ENCODE measurements at regions not wholly inside any gene's neighbourhood (a gene's known extent, or its start where the extent isn't known, plus 50 kb on each side); places are given as distances from the start of the nearest gene placed in this dataset.
"Not testable (repeated sequence)": the region's sequence is repeated elsewhere in the genome, so short reads cannot be mapped to it uniquely, and the experiment has no call there.

GRCh38 chr5:173679909-173680630 is 63.6 kb upstream of the BOD1 start:
- no peak for ATAC-seq
- H3K4me1 Mint-ChIP-seq, result no peaks in the 10 kb centered on the region
- H3K4me3 Mint-ChIP-seq, result no peak overlapping the region
- no peaks in the 10 kb centered on the region for H3K36me3 Mint-ChIP-seq (ENCODE audit: low read depth)
- H3K9me3 ChIP-seq (ENCODE audit: control insufficient read depth, low read length, poor library complexity, severe bottlenecking), result no peaks in the 10 kb centered on the region
- no peaks in the 10 kb centered on the region for H3K27me3 Mint-ChIP-seq
- no peak overlapping the region for H3K27ac Mint-ChIP-seq
- DNase-seq, result no peak

DNA sequence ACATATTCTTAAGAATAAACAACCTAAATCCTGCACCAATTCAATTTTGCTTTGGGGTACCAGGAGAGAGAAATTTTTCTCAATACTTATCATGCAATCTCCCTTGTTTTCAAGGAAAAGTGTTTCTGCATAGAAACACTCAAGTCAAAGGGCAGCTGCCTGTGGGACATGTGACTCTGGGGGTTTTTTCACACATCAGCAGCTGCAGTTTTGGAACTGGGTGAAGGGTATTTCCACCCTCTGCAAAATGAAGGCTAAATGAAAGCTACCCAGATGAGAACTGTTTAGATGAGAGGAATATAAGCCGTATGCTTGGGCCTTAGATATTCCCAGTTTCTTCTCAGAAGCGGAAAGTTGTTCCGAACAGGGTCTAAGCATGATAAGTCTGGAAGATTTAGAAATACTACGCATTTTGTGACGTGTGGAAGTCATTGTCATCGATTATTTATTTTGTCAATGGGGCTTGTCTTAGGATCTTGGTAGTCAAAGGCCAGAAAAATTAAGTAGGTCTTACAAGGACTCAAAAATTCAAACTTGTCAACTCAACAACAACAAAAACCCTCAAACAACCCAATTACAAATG is 64.3 kb upstream of the BOD1 start:
- peak; percentile 63 for ATAC-seq
- no peak for DNase-seq
- Mint-ChIP-seq H3K4me1 (no peaks in the 10 kb centered on the region), H3K27me3 (no peaks in the 10 kb centered on the region), H3K27ac (no peak overlapping the region), H3K36me3 (ENCODE audit: low read depth) (no peaks in the 10 kb centered on the region), H3K4me3 (no peak overlapping the region)
- H3K9me3 ChIP-seq (ENCODE audit: control insufficient read depth, low read length, poor library complexity, severe bottlenecking), result no peaks in the 10 kb centered on the region

DNA sequence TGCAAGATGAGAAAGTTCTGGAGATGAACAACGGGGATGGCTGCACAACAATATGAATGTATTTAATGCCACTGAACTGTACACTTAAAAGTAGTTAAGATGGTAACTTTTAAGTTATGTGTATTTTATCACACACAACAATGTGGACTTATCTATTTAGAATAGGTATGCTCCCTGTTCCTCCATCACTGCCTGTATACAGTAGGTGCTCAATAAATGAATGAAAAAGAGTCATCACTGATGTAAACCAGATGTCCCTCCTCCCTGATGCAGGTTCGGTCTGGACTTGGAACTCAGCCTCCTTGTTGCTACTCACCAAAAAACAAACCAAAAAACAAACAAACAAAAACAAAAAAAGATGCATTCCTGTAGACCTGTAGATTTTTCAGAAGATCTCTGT is 65.9 kb upstream of the BOD1 start:
- DNase-seq (no peak), ATAC-seq (no peak)
- H3K4me1 Mint-ChIP-seq, result no peaks in the 10 kb centered on the region
- no peaks in the 10 kb centered on the region for H3K27me3 Mint-ChIP-seq
- no peaks in the 10 kb centered on the region for H3K9me3 ChIP-seq (ENCODE audit: control insufficient read depth, low read length, poor library complexity, severe bottlenecking)
- H3K36me3 Mint-ChIP-seq (ENCODE audit: low read depth), result no peaks in the 10 kb centered on the region
- no peak overlapping the region for H3K27ac Mint-ChIP-seq
- no peak overlapping the region for H3K4me3 Mint-ChIP-seq

DNA sequence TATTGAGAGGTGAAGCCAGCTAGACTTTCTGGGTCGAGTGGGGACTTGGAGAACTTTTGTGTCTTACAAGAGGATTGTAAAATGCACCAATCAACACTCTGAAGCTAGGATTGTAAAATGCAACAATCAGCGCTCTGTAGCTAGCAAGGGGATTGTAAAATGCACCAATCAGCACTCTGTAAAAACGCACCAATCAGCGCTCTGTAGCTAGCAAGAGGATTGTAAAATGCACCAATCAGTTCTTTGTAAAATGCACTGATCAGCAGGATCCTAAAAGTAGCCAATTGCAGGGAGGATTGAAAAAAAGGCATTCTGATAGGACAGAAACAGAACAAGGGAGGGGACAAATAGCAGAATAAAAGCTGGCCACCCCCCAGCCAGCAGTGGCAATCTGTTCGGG is 68.1 kb upstream of the BOD1 start:
- ATAC-seq; H3K36me3 Mint-ChIP-seq (ENCODE audit: low read depth); H3K4me3 Mint-ChIP-seq; H3K27me3 Mint-ChIP-seq; H3K4me1 Mint-ChIP-seq; H3K27ac Mint-ChIP-seq; H3K9me3 ChIP-seq (ENCODE audit: control insufficient read depth, low read length, poor library complexity, severe bottlenecking); DNase-seq: not testable (repeated sequence)

DNA sequence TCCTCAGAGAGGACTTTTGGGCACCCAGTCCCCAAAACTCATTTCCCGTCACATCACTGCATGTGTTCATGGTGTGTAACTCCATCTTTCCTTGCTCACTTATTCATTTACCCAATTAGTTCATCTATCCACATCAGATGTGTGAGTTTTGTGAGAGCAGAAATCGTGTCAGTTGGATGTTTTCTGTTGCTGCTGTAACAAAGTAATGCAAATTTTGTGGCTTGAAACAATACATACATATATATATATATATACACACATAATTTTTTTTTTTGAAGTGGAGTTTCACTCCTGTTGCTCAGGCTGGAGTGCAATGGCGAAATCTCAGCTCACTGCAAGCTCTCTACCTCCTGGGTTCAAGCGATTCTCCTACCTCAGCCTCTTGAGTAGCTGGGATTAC is 70.5 kb upstream of the BOD1 start:
- peaks cover 6% of the 10 kb centered on the region for H3K27me3 Mint-ChIP-seq
- DNase-seq (no peak), ATAC-seq (no peak)
- no peak overlapping the region for H3K27ac Mint-ChIP-seq
- H3K36me3 Mint-ChIP-seq (ENCODE audit: low read depth), result peaks cover 2% of the 10 kb centered on the region
- H3K4me1 Mint-ChIP-seq, result peaks cover 3% of the 10 kb centered on the region
- H3K4me3 Mint-ChIP-seq, result no peak overlapping the region
- no peaks in the 10 kb centered on the region for H3K9me3 ChIP-seq (ENCODE audit: control insufficient read depth, low read length, poor library complexity, severe bottlenecking)

- DNase-seq, result no peak
- Mint-ChIP-seq H3K36me3 (ENCODE audit: low read depth) (peaks cover 2% of the 10 kb centered on the region), H3K27ac (no peak overlapping the region), H3K4me1 (peaks cover 3% of the 10 kb centered on the region), H3K27me3 (peaks cover 6% of the 10 kb centered on the region), H3K4me3 (no peak overlapping the region)
- ATAC-seq, result no peak
- no peaks in the 10 kb centered on the region for H3K9me3 ChIP-seq (ENCODE audit: control insufficient read depth, low read length, poor library complexity, severe bottlenecking)
Observed at GRCh38 chr5:173688703-173689102, 72.3 kb upstream of the BOD1 start.

DNA sequence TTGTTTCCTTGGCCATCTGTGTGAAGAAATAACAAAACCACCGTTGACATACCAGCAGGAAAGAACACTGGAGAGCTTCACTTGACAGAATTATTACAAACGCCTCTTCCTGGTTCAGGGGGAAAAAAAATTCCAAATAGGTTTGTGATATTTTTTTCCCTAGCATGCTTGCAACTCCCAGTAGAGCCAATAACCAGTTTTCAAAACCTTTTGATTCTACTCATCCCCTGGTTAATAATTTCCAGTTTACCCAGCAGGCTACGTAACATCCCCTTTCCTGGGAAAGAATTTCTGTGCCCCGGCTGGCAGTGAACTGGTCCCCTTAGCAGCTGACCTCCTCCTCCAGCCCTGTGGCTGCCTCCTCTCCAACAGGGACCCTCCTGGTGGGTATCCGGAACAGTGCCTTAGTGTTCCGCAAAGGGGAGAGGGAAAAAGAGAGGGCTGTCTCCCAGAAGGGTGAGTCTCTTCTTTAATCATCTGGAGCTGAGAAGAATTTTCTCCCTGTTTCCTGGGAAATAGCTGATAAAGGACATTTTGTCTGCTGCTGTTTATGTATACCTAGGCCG is 72.8 kb upstream of the BOD1 start:
- peaks cover 3% of the 10 kb centered on the region for H3K4me1 Mint-ChIP-seq
- DNase-seq, result no peak
- H3K4me3 Mint-ChIP-seq, result peak overlapping the region; percentile 59
- no peak overlapping the region for H3K27ac Mint-ChIP-seq
- H3K36me3 Mint-ChIP-seq (ENCODE audit: low read depth), result peaks cover 2% of the 10 kb centered on the region
- no peaks in the 10 kb centered on the region for H3K9me3 ChIP-seq (ENCODE audit: control insufficient read depth, low read length, poor library complexity, severe bottlenecking)
- peaks cover 6% of the 10 kb centered on the region for H3K27me3 Mint-ChIP-seq
- no peak for ATAC-seq

GRCh38 chr5:173689737-173690360 is 73.4 kb upstream of the BOD1 start:
- H3K27ac Mint-ChIP-seq, result no peak overlapping the region
- H3K27me3 Mint-ChIP-seq, result peaks cover 6% of the 10 kb centered on the region
- DNase-seq (no peak), ATAC-seq (no peak)
- no peaks in the 10 kb centered on the region for H3K9me3 ChIP-seq (ENCODE audit: control insufficient read depth, low read length, poor library complexity, severe bottlenecking)
- peaks cover 2% of the 10 kb centered on the region for H3K36me3 Mint-ChIP-seq (ENCODE audit: low read depth)
- H3K4me1 Mint-ChIP-seq, result peaks cover 3% of the 10 kb centered on the region
- peak overlapping the region; percentile 59 for H3K4me3 Mint-ChIP-seq

DNA sequence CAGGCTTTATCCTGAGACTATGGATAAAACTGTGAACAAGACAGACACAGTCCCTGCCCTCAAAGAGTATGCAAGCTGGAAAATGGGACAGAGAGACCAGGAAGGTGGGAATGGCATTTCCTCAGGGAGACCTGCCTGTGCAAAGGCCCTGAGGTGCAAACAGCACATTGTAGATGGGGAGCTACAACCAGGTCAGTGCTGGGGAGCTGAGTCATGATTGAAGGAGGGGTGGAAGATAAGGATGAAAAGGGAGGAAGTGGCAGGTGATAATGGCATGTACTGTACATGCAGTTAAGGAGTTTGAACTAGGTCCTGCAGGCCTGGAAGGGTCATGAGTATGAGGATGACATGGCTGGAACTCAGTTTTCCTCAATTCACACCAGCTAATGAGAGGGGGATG is 75.5 kb upstream of the BOD1 start:
- peaks cover 6% of the 10 kb centered on the region for H3K27me3 Mint-ChIP-seq
- peaks cover 2% of the 10 kb centered on the region for H3K36me3 Mint-ChIP-seq (ENCODE audit: low read depth)
- no peaks in the 10 kb centered on the region for H3K9me3 ChIP-seq (ENCODE audit: control insufficient read depth, low read length, poor library complexity, severe bottlenecking)
- DNase-seq (no peak), ATAC-seq (no peak)
- no peak overlapping the region for H3K4me3 Mint-ChIP-seq
- peaks cover 3% of the 10 kb centered on the region for H3K4me1 Mint-ChIP-seq
- peak overlapping the region; percentile 10 for H3K27ac Mint-ChIP-seq

DNA sequence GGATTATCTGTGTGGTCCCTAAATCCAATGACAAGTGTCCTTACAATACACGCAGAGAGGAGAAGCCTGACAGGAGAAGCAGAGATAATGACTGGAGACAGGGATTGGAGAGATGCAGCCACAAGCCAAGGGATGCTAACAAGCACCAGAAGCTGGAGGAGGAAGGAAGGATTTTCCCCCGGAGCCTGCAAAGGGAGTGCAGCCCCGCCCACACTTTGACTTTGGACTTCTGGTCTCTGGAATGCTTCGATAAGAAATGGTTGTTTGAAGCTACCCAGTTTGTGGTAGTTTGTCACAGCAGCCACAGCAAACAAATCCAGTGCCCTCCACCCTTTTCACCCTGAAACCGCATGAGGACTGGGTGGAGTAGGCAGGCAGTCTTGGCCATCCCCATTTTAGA is 77.2 kb upstream of the BOD1 start:
- no peaks in the 10 kb centered on the region for H3K9me3 ChIP-seq (ENCODE audit: control insufficient read depth, low read length, poor library complexity, severe bottlenecking)
- Mint-ChIP-seq H3K4me3 (no peak overlapping the region), H3K27me3 (peaks cover 6% of the 10 kb centered on the region), H3K36me3 (ENCODE audit: low read depth) (peaks cover 2% of the 10 kb centered on the region), H3K27ac (no peak overlapping the region), H3K4me1 (peaks cover 14% of the 10 kb centered on the region)
- DNase-seq, result no peak
- ATAC-seq, result no peak

DNA sequence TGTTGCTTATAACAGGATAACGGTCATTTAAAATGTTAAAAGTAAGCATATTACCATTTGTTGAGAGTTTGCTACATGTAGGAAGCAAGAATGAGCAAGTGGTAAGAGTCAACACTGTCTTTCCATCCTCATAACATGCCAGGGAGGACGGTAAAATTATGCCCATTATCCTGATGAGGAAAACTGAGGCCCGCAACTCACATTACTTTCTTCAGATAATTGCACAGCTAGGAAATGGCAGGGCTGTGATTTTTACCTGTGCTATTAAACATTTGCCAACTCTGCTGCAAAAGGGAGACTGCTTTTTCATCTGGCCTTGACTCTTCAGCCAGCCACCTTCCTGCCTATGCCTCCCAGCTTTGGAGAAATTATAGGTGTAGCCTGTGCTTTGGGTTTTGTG is 79.8 kb upstream of the BOD1 start:
- peaks cover 1% of the 10 kb centered on the region for H3K27me3 Mint-ChIP-seq
- H3K4me1 Mint-ChIP-seq, result peaks cover 11% of the 10 kb centered on the region
- no peak for ATAC-seq
- H3K27ac Mint-ChIP-seq, result no peak overlapping the region
- H3K9me3 ChIP-seq (ENCODE audit: control insufficient read depth, low read length, poor library complexity, severe bottlenecking), result no peaks in the 10 kb centered on the region
- H3K36me3 Mint-ChIP-seq (ENCODE audit: low read depth), result peaks cover 2% of the 10 kb centered on the region
- no peak for DNase-seq
- H3K4me3 Mint-ChIP-seq, result no peak overlapping the region

- DNase-seq, result no peak
- ATAC-seq, result no peak
- Mint-ChIP-seq H3K36me3 (ENCODE audit: low read depth) (no peaks in the 10 kb centered on the region), H3K4me1 (peaks cover 13% of the 10 kb centered on the region), H3K27me3 (no peaks in the 10 kb centered on the region), H3K27ac (peak overlapping the region; percentile 87), H3K4me3 (peak overlapping the region; percentile 33)
- no peaks in the 10 kb centered on the region for H3K9me3 ChIP-seq (ENCODE audit: control insufficient read depth, low read length, poor library complexity, severe bottlenecking)
Observed at GRCh38 chr5:173697931-173698579, 81.6 kb upstream of the BOD1 start.

DNA sequence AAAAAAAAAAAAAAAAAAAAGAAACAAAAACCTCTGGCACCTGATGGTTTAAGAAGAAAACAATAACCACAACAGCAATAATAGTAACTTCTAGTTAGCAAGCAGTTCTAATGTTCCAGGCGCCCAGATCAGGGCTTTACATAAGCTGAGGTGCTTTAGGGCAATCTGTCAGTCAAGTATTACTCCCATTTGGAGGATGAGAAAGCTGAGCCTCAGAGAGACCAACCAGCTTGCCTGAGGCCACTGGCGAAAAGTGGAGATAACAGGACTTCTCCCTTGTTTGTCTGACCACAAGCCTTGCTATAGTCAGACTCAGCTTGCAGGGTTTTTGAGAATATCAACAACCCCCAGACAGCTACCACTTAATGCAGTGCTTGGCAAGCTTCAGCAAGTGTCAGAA is 83.5 kb upstream of the BOD1 start:
- no peaks in the 10 kb centered on the region for H3K9me3 ChIP-seq (ENCODE audit: control insufficient read depth, low read length, poor library complexity, severe bottlenecking)
- DNase-seq (no peak), ATAC-seq (no peak)
- no peak overlapping the region for H3K27ac Mint-ChIP-seq
- H3K4me3 Mint-ChIP-seq, result no peak overlapping the region
- no peaks in the 10 kb centered on the region for H3K27me3 Mint-ChIP-seq
- no peaks in the 10 kb centered on the region for H3K36me3 Mint-ChIP-seq (ENCODE audit: low read depth)
- peaks cover 13% of the 10 kb centered on the region for H3K4me1 Mint-ChIP-seq
